Natural killer cell (primary cell): ENCODE measurements at regions not wholly inside any gene's neighbourhood (a gene's known extent, or its start where the extent isn't known, plus 50 kb on each side); places are given as distances from the start of the nearest gene placed in this dataset.

Source experiments
- ATAC-seq, 3 donors: fragments of 150-1000 bp in 2 of 3; fragments of 200-7000 bp in 1 of 3; cut with Tn5 transposase; 1 replicate in 1 of 3; 2 replicates in 2 of 3; pipeline ENCODE4 v1.10.0; 2021; ENCODE audit warnings: mild to moderate bottlenecking in 2 of 3, moderate library complexity in 2 of 3
- DNase-seq, 2 donors: peaks; one replicate each; pipeline versions ENCODE4 v3.0.0 to v3.0.0-alpha.2; 2013 to 2021; ENCODE audit warnings: mixed read lengths in 1 of 2
- H3K27ac ChIP-seq: one replicate; pipeline ENCODE4 v1.5.1; 2013; ENCODE audit warnings: mild to moderate bottlenecking, low read length
- H3K27me3 ChIP-seq: one replicate; pipeline ENCODE4 v1.6.1; 2013; ENCODE audit warnings: low read length; ENCODE audit not compliant: control insufficient read depth, insufficient read depth
- H3K36me3 ChIP-seq: one replicate; pipeline ENCODE4 v1.6.1; 2013; ENCODE audit warnings: low read length; ENCODE audit not compliant: control insufficient read depth, insufficient read depth
- H3K4me1 ChIP-seq: one replicate; pipeline ENCODE4 v1.6.1; 2013; ENCODE audit warnings: low read length; ENCODE audit not compliant: control insufficient read depth, insufficient read depth
- H3K4me3 ChIP-seq: one replicate; pipeline ENCODE4 v1.5.1; 2013; ENCODE audit warnings: low read length
- H3K9me3 ChIP-seq: one replicate; pipeline ENCODE4 v1.6.1; 2013; ENCODE audit warnings: low read length; ENCODE audit not compliant: control insufficient read depth, insufficient read depth
- H3K27ac Mint-ChIP-seq, 2 donors: one replicate each; pipeline ENCODE4 v1.8.0; 2022; ENCODE audit warnings: mild to moderate bottlenecking in 2 of 2, mixed read lengths in 2 of 2, moderate library complexity in 1 of 2
- H3K27me3 Mint-ChIP-seq, 2 donors: one replicate each; pipeline ENCODE4 v1.8.0; 2022; ENCODE audit warnings: low read depth in 2 of 2, mixed read lengths in 2 of 2
- H3K36me3 Mint-ChIP-seq: one replicate; pipeline ENCODE4 v1.8.0; 2022; ENCODE audit warnings: mixed read lengths
- H3K4me1 Mint-ChIP-seq, 2 donors: one replicate each; pipeline ENCODE4 v1.8.0; 2022; ENCODE audit warnings: mixed read lengths in 2 of 2
- H3K4me3 Mint-ChIP-seq: one replicate; pipeline ENCODE4 v1.8.0; 2022; ENCODE audit warnings: mild to moderate bottlenecking, moderate library complexity, mixed read lengths
- H3K9me3 Mint-ChIP-seq, 2 donors: one replicate each; pipeline ENCODE4 v1.8.0; 2022; ENCODE audit warnings: mixed read lengths in 2 of 2
- WGBS: methylation state at CpG from one replicate; pipeline ENCODE4 v1.1.7; 2013; ENCODE audit warnings: missing lambda C conversion rate; ENCODE audit not compliant: insufficient coverage; 5-methylcytosine and 5-hydroxymethylcytosine counted together
- intact Hi-C: fragments of 100-400 bp; cut with micrococcal nuclease; formaldehyde crosslinking; loops from one replicate; pipeline ENCODE4 v1.14.2; 2022
- TF ChIP-seq, protein P1 (sequence below): fragments of 200-600 bp; IDR thresholded peaks from one replicate; pipeline ENCODE4 v1.8.0; 2022; ENCODE audit warnings: antibody characterized with exemption

- Mint-ChIP-seq H3K9me3 (peaks cover 8 to 17% of the 10 kb centered on the region in 2 donors), H3K4me1 (peaks cover 0 to 4% of the 10 kb centered on the region in 2 donors), H3K27me3 (no peaks in the 10 kb centered on the region), H3K27ac (no peak overlapping the region), H3K36me3 (no peaks in the 10 kb centered on the region), H3K4me3 (no peak overlapping the region)
- H3K27ac ChIP-seq, result no peak overlapping the region
- DNase-seq (no peak), ATAC-seq (no peak)
- intact Hi-C loops, result no loop called here
- TF ChIP-seq, protein P1, sequence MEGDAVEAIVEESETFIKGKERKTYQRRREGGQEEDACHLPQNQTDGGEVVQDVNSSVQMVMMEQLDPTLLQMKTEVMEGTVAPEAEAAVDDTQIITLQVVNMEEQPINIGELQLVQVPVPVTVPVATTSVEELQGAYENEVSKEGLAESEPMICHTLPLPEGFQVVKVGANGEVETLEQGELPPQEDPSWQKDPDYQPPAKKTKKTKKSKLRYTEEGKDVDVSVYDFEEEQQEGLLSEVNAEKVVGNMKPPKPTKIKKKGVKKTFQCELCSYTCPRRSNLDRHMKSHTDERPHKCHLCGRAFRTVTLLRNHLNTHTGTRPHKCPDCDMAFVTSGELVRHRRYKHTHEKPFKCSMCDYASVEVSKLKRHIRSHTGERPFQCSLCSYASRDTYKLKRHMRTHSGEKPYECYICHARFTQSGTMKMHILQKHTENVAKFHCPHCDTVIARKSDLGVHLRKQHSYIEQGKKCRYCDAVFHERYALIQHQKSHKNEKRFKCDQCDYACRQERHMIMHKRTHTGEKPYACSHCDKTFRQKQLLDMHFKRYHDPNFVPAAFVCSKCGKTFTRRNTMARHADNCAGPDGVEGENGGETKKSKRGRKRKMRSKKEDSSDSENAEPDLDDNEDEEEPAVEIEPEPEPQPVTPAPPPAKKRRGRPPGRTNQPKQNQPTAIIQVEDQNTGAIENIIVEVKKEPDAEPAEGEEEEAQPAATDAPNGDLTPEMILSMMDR, result no peak
- no peaks in the 10 kb centered on the region for H3K4me1 ChIP-seq
- H3K4me3 ChIP-seq, result no peak overlapping the region
- H3K27me3 ChIP-seq, result no peaks in the 10 kb centered on the region
- no peaks in the 10 kb centered on the region for H3K36me3 ChIP-seq
- WGBS, result 9% methylated on average over 6 of the region's 7 CpGs
- H3K9me3 ChIP-seq, result no peaks in the 10 kb centered on the region
These were observed 1019.2 kb downstream of the TTLL7 start for GRCh38 chr1:82979593-82980236.

DNA sequence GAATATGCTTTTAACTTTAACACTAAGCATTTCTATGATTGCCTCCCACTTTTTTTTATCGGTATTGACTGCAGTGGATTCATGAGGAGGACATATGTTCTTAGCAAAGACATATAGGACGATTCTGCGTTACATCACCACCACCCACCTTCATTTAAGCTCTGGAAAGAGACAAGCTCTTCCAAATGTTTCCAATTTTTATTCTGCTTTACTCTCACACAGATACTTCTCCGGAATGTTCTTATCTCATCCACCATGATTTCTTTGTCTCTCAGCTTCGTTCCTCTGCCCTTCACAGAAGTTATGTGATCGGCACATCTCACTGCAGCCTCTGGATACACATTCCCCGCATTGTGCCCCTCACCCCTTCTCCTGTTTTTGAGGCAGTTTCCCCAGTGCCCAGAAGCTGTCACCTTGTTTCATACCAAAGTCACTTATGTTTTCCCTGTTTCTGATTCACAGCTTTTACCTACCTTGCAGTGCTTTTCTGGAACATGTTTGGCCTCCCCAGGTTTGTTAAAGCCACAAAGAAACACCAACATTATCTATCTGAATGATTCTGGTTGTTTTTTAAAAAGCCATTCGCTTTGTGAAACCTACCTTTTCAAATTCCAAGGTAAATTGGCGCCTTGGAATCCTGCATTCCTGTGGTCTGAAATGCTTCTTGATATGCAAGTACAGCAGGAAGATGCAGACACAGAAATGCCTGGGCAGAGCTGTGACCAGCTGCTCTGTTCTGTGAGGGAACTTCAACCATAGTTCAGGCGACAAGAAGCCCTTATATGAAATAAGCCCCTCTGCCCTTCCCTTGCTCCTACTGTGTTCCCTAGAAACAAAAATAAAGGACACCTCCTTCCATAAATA, 1020.2 kb downstream of the TTLL7 start:
- TF ChIP-seq, protein P1, result no peak
- Histone ChIP-seq H3K27me3 (no peaks in the 10 kb centered on the region), H3K27ac (no peak overlapping the region), H3K4me3 (no peak overlapping the region), H3K4me1 (no peaks in the 10 kb centered on the region), H3K9me3 (no peaks in the 10 kb centered on the region), H3K36me3 (no peaks in the 10 kb centered on the region)
- ATAC-seq, result no peak
- Mint-ChIP-seq H3K4me1 (peaks cover 0 to 4% of the 10 kb centered on the region in 2 donors), H3K27me3 (no peaks in the 10 kb centered on the region), H3K9me3 (peaks cover 11 to 19% of the 10 kb centered on the region in 2 donors), H3K27ac (no peak overlapping the region), H3K36me3 (no peaks in the 10 kb centered on the region), H3K4me3 (no peak overlapping the region)
- DNase-seq, result no peak
- intact Hi-C loops, result no loop called here
- WGBS, result 87% methylated on average over 10 of the region's 10 CpGs

GRCh38 chr1:82972841-82973553, 1025.9 kb downstream of the TTLL7 start:
- intact Hi-C loops, result no loop called here
- Histone ChIP-seq H3K36me3 (no peaks in the 10 kb centered on the region), H3K27me3 (no peaks in the 10 kb centered on the region), H3K4me3 (no peak overlapping the region), H3K4me1 (no peaks in the 10 kb centered on the region), H3K9me3 (no peaks in the 10 kb centered on the region), H3K27ac (no peak overlapping the region)
- ATAC-seq (no peak), DNase-seq (no peak)
- TF ChIP-seq, protein P1, result no peak
- no peak overlapping the region for H3K4me3 Mint-ChIP-seq
- H3K4me1 Mint-ChIP-seq, result no peaks in the 10 kb centered on the region
- H3K36me3 Mint-ChIP-seq, result no peaks in the 10 kb centered on the region
- H3K9me3 Mint-ChIP-seq, result peaks cover 8% of the 10 kb centered on the region in 2 donors
- H3K27me3 Mint-ChIP-seq, result no peaks in the 10 kb centered on the region
- no peak overlapping the region for H3K27ac Mint-ChIP-seq
- WGBS, result 83% methylated on average over 11 of the region's 15 CpGs
